ENCODE measurements at regions not wholly inside any gene's neighbourhood (a gene's known extent, or its start where the extent isn't known, plus 50 kb on each side); places are given as distances from the start of the nearest gene placed in this dataset.
"Not testable (repeated sequence)": the region's sequence is repeated elsewhere in the genome, so short reads cannot be mapped to it uniquely, and the experiment has no call there.

- POLR2A ChIA-PET (ENCODE audit: low non-redundant PET), result no interaction called here
- H3K27ac ChIP-seq, result no peak overlapping the region
- CTCF ChIA-PET, result no interaction called here
- DNase-seq (ENCODE audit: low spot score), result no peak
- no peak for TF ChIP-seq CTCF (conservative IDR thresholded peaks at IDR 0.05; ENCODE audit: low read depth)
Observed at GRCh38 chr4:186984105-186984644, 260.5 kb upstream of the FAT1 start.

- POLR2A ChIA-PET (ENCODE audit: low non-redundant PET), result no interaction called here
- DNase-seq (ENCODE audit: low spot score), result no peak
- no peak overlapping the region for H3K27ac ChIP-seq
- CTCF ChIA-PET, result no interaction called here
- TF ChIP-seq CTCF (conservative IDR thresholded peaks at IDR 0.05; ENCODE audit: low read depth), result no peak
Observed at GRCh38 chr4:186999686-187000085, 276.0 kb upstream of the FAT1 start.

GRCh38 chr4:187000281-187000680 is 276.6 kb upstream of the FAT1 start:
- no peak overlapping the region for H3K27ac ChIP-seq
- no peak for DNase-seq (ENCODE audit: low spot score)
- CTCF ChIA-PET, result no interaction called here
- POLR2A ChIA-PET (ENCODE audit: low non-redundant PET), result no interaction called here
- TF ChIP-seq CTCF (conservative IDR thresholded peaks at IDR 0.05; ENCODE audit: low read depth), result no peak

GRCh38 chr4:187002133-187002532 is 278.5 kb upstream of the FAT1 start:
- H3K27ac ChIP-seq; CTCF ChIA-PET; DNase-seq (ENCODE audit: low spot score); POLR2A ChIA-PET (ENCODE audit: low non-redundant PET): not testable (repeated sequence)

- no peak for DNase-seq (ENCODE audit: low spot score)
- ChIA-PET CTCF (interaction anchor here (0.5 kb wide), 1 partner anchor 421 kb away, joined by 6 read pairs; no protein-coding TSS in a partner anchor), POLR2A (ENCODE audit: low non-redundant PET) (no interaction called here)
- no peak overlapping the region for H3K27ac ChIP-seq
- TF ChIP-seq CTCF (conservative IDR thresholded peaks at IDR 0.05; ENCODE audit: low read depth), result no peak
Observed at GRCh38 chr4:187004628-187005027, 281.0 kb upstream of the FAT1 start.

- TF ChIP-seq CTCF (conservative IDR thresholded peaks at IDR 0.05; ENCODE audit: low read depth), result no peak
- H3K27ac ChIP-seq, result no peak overlapping the region
- no peak for DNase-seq (ENCODE audit: low spot score)
- POLR2A ChIA-PET (ENCODE audit: low non-redundant PET), result no interaction called here
- CTCF ChIA-PET, result interaction anchor here (0.6 kb wide), 1 partner anchor 1910 kb away, joined by 4 read pairs; no protein-coding TSS in a partner anchor
Observed at GRCh38 chr4:187006189-187006618, 282.5 kb upstream of the FAT1 start.

GRCh38 chr4:187010052-187010451 is 286.4 kb upstream of the FAT1 start:
- no peak for TF ChIP-seq CTCF (conservative IDR thresholded peaks at IDR 0.05; ENCODE audit: low read depth)
- H3K27ac ChIP-seq, result no peak overlapping the region
- CTCF ChIA-PET, result no interaction called here
- DNase-seq (ENCODE audit: low spot score), result no peak
- POLR2A ChIA-PET (ENCODE audit: low non-redundant PET), result no interaction called here

All from RWPE1 (cell line).